ENCODE measurements at regions not wholly inside any gene's neighbourhood (a gene's known extent, or its start where the extent isn't known, plus 50 kb on each side); places are given as distances from the start of the nearest gene placed in this dataset.

- TF ChIP-seq CTCF (IDR thresholded peaks at IDR 0.05; ENCODE audit: insufficient read depth, low read depth, low read length) (no peak), EZH2 (IDR thresholded peaks at IDR 0.05; ENCODE audit: insufficient read depth, low read length) (no peak)
These were observed 163.2 kb upstream of the INTU start for GRCh38 chr4:127469542-127469941.
